CD4-positive, alpha-beta T cell treated with Interferon alpha-2 for 1 hour (primary cell): ENCODE measurements at regions not wholly inside any gene's neighbourhood (a gene's known extent, or its start where the extent isn't known, plus 50 kb on each side); places are given as distances from the start of the nearest gene placed in this dataset.

ENCODE experiments used
- DNase-seq, 2 donors: peaks; one replicate each; pipeline ENCODE4 v3.0.0-alpha.2; 2020 to 2022

GRCh38 chr14:42307239-42307825 lies 700.7 kb downstream of the LRFN5 start:
- DNase-seq = no peak

GRCh38 chr14:42299692-42300091 lies 693.0 kb downstream of the LRFN5 start:
- DNase-seq = no peak

- DNase-seq = no peak
These were observed 686.5 kb downstream of the LRFN5 start for GRCh38 chr14:42293180-42293579.

GRCh38 chr14:42277840-42278239 lies 671.2 kb downstream of the LRFN5 start:
- no peak for DNase-seq

- no peak for DNase-seq
These were observed 662.6 kb downstream of the LRFN5 start for GRCh38 chr14:42269234-42269633.

- DNase-seq = no peak
These were observed 641.5 kb downstream of the LRFN5 start for GRCh38 chr14:42248131-42248530.

- no peak for DNase-seq
These were observed 634.4 kb downstream of the LRFN5 start for GRCh38 chr14:42241101-42241500.

GRCh38 chr14:42229976-42230375 lies 623.3 kb downstream of the LRFN5 start:
- DNase-seq = no peak

GRCh38 chr14:42229294-42229693 lies 622.6 kb downstream of the LRFN5 start:
- no peak for DNase-seq

GRCh38 chr14:42228611-42229010 lies 621.9 kb downstream of the LRFN5 start:
- no peak for DNase-seq

- DNase-seq = peak in 1 of 2 donors; percentile 12
These were observed 617.6 kb downstream of the LRFN5 start for GRCh38 chr14:42224053-42224888.

GRCh38 chr14:42222924-42223471 lies 616.3 kb downstream of the LRFN5 start:
- no peak for DNase-seq

GRCh38 chr14:42214981-42215491 lies 608.4 kb downstream of the LRFN5 start:
- no peak for DNase-seq

GRCh38 chr14:42200957-42201356 lies 594.3 kb downstream of the LRFN5 start:
- DNase-seq = no peak

GRCh38 chr14:42198010-42198409 lies 591.3 kb downstream of the LRFN5 start:
- DNase-seq = no peak

- no peak for DNase-seq
These were observed 586.3 kb downstream of the LRFN5 start for GRCh38 chr14:42192738-42193653.

GRCh38 chr14:42190744-42191143 lies 584.1 kb downstream of the LRFN5 start:
- no peak for DNase-seq

- DNase-seq = no peak
These were observed 581.2 kb downstream of the LRFN5 start for GRCh38 chr14:42187846-42188245.

- no peak for DNase-seq
These were observed 579.0 kb downstream of the LRFN5 start for GRCh38 chr14:42185718-42186117.

- no peak for DNase-seq
These were observed 567.7 kb downstream of the LRFN5 start for GRCh38 chr14:42174357-42174756.

GRCh38 chr14:42173206-42173605 lies 566.5 kb downstream of the LRFN5 start:
- no peak for DNase-seq

GRCh38 chr14:42172304-42172703 lies 565.6 kb downstream of the LRFN5 start:
- DNase-seq = no peak

GRCh38 chr14:42163136-42163535 lies 556.5 kb downstream of the LRFN5 start:
- DNase-seq = no peak
